ENCODE measurements at regions not wholly inside any gene's neighbourhood (a gene's known extent, or its start where the extent isn't known, plus 50 kb on each side); places are given as distances from the start of the nearest gene placed in this dataset.

DNA sequence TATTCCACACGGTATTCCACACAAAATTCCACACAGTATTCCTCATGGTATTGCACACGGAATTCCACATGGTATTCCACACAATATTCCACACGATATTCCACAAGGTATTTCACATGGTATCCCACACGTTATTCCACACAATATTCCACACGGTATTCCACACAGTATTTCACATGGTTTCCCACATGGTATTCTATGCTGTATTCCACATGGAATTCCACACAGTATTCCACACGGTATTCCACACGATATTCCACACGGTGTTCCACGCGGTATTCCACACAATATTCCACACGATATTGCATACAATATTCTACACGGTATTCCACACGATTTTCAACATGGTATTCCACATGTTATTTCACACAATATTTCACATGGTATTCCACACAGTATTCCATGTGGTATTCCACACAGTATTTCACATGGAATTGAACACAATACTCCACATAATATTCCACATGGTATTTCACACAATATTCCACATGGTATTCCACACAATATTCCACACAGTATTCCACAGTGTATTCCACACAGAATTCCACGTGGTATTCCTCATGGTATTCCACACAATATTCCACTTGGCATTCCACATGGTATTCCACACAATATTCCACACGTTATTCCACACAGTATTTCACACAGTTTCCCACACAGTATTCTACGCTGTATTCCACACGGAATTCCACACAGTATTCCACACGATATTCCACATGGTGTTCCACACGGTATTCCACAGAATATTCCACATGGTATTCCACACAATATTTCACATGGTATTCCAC lies 136.0 kb upstream of the CHST15 start:
- no peak for TF ChIP-seq POLR2A (IDR thresholded peaks at IDR 0.05)
- no peak for DNase-seq (ENCODE audit: low spot score in 2 of 2)
- WGBS, 2 donors = 89 to 90% methylated on average over 19 of the region's 19 CpGs

DNA sequence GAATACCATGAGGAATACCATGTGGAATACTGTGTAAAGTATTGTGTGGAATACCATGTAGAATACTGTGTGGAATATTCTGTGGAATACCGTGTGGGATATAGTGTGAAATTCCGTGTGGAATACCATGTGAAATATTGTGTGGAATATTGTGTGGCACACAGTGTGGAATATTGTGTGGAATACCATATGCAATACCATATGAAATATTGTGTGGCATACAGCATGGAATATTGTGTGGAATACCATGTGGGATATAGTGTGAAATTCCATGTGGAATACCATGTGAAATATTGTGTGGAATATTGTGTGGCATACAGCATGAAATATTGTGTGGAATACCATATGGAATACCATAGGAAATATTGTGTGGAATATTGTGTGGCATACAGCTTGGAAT lies 135.1 kb upstream of the CHST15 start:
- Histone ChIP-seq H3K4me3 (no peak overlapping the region), H3K27me3 (no peaks in the 10 kb centered on the region), H3K9me3 (no peaks in the 10 kb centered on the region), H3K36me3 (no peaks in the 10 kb centered on the region), H3K4me1 (no peaks in the 10 kb centered on the region), H3K27ac (no peak overlapping the region)
- WGBS, 2 donors = 85% methylated on average over 2 of the region's 2 CpGs
- TF ChIP-seq POLR2A (IDR thresholded peaks at IDR 0.05) (no peak), EP300 (IDR thresholded peaks at IDR 0.05) (no peak)
- TF ChIP-seq, protein P1, sequence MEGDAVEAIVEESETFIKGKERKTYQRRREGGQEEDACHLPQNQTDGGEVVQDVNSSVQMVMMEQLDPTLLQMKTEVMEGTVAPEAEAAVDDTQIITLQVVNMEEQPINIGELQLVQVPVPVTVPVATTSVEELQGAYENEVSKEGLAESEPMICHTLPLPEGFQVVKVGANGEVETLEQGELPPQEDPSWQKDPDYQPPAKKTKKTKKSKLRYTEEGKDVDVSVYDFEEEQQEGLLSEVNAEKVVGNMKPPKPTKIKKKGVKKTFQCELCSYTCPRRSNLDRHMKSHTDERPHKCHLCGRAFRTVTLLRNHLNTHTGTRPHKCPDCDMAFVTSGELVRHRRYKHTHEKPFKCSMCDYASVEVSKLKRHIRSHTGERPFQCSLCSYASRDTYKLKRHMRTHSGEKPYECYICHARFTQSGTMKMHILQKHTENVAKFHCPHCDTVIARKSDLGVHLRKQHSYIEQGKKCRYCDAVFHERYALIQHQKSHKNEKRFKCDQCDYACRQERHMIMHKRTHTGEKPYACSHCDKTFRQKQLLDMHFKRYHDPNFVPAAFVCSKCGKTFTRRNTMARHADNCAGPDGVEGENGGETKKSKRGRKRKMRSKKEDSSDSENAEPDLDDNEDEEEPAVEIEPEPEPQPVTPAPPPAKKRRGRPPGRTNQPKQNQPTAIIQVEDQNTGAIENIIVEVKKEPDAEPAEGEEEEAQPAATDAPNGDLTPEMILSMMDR (IDR thresholded peaks at IDR 0.05) = no peak
- no peak for DNase-seq (ENCODE audit: low spot score in 2 of 2)

More for the DNA sequence above, 136.0 kb upstream of the CHST15 start:
- Histone ChIP-seq H3K4me1 (no peaks in the 10 kb centered on the region), H3K9me3 (no peaks in the 10 kb centered on the region), H3K27me3 (no peaks in the 10 kb centered on the region), H3K27ac (no peak overlapping the region), H3K4me3 (no peak overlapping the region), H3K36me3 (no peaks in the 10 kb centered on the region)

DNA sequence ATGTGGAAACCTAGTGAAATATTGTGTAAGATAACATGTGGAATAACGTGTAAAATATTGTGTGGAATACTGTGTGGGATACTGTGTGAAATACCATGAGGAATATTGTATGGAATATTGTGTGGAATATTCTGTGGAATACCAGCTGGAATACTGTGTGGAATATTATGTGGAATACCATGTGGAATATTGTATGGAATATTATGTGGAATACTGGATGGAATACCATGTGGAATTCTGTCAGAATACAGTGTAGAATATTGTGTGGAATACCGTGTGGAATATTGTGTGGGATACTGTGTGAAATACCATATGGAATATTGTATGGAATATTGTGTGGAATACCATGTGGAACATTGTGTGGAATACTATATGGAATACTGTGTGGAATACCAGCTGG lies 134.6 kb upstream of the CHST15 start:
- H3K27ac ChIP-seq = no peak overlapping the region
- no peaks in the 10 kb centered on the region for H3K27me3 ChIP-seq
- no peaks in the 10 kb centered on the region for H3K9me3 ChIP-seq
- no peak for DNase-seq (ENCODE audit: low spot score in 2 of 2)
- WGBS, 2 donors = 91 to 92% methylated on average over 2 of the region's 2 CpGs
- TF ChIP-seq, protein P1 (IDR thresholded peaks at IDR 0.05) = no peak
- TF ChIP-seq EP300 (IDR thresholded peaks at IDR 0.05) (no peak), POLR2A (IDR thresholded peaks at IDR 0.05) (no peak)
- no peaks in the 10 kb centered on the region for H3K36me3 ChIP-seq
- H3K4me1 ChIP-seq = no peaks in the 10 kb centered on the region
- no peak overlapping the region for H3K4me3 ChIP-seq

DNA sequence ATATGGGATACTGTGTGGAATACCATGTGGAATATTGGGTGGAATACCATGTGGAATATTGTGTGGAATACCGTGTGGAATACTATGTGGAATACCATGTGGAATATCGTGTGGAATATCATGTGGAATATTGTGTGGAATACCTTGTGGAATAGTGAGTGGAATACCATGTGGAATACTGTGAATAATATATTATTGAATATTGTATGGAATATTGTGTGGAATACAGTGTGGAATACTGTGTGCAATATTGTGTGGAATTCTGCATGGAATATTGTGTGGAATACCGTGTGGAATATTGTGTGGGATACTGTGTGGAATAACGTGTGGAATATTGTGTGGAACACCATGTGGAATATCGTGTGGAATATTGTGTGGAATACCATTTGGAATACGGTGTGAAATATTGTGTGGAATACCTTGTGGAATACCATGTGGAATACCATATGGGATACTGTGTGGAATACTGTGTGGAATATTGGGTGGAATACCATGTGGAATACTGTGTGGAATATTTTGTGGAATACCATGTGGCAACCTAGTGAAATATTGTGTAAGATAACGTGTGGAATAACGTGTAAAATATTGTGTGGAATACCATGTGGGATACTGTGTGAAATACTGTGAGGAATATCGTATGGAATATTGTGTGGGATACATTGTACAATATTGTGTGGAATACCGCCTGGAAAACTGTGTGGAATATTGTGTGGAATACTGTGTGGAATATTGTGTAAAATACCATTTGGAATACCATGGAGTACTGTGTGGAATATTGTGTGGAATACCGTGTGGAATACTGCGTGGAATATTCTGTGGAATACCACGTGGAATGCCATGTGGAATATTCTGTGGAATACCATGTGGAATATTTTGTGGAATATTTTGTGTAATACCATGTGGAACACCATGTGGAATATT lies 133.9 kb upstream of the CHST15 start:
- Histone ChIP-seq H3K27ac (no peak overlapping the region), H3K4me3 (no peak overlapping the region), H3K27me3 (no peaks in the 10 kb centered on the region), H3K36me3 (no peaks in the 10 kb centered on the region), H3K4me1 (no peaks in the 10 kb centered on the region), H3K9me3 (no peaks in the 10 kb centered on the region)
- WGBS, 2 donors = 70 to 81% methylated on average over 13 of the region's 13 CpGs
- TF ChIP-seq, protein P1 (IDR thresholded peaks at IDR 0.05) = no peak
- TF ChIP-seq POLR2A (IDR thresholded peaks at IDR 0.05) (no peak), EP300 (IDR thresholded peaks at IDR 0.05) (no peak)
- DNase-seq (ENCODE audit: low spot score in 2 of 2) = no peak

DNA sequence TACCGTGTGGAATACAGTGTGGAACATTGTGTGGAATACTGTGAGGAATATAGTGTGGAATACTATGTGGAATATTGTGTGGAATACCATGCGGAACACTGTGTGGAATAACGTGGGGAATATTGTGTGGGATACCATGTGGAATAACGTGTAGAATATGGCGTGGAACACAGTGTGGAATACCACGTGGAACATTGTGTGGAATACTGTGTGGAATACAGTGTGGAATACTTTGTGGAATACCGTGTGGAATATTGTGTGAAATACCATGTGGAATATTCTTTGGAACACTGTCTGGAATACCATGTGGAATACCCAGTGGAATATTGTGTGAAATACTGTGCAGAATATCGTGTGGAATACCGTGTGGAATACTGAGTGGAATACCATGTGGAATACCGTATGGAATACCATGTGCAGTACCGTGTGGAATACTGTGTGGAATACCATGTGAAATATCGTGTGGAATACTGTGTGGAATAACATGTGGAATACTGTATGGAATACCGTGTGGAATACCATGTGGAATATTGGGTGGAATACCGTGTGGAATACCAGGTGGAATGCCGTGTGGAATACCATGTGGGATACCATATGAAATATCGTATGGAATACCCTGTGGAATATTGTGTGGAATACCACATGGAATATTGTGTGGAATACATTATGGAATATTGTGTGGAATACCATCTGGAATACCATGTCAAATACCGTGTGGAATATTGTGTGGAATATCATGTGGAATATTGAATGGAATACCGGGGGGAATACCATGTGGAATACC lies 133.1 kb upstream of the CHST15 start:
- no peak overlapping the region for H3K4me3 ChIP-seq
- TF ChIP-seq EP300 (IDR thresholded peaks at IDR 0.05) = no peak
- TF ChIP-seq, protein P1 (IDR thresholded peaks at IDR 0.05) = no peak
- H3K36me3 ChIP-seq = no peaks in the 10 kb centered on the region
- no peaks in the 10 kb centered on the region for H3K9me3 ChIP-seq
- H3K4me1 ChIP-seq = peaks cover 0 to 8% (median 0%) of the 10 kb centered on the region in 4 donors
- WGBS, 2 donors = 87 to 90% methylated on average over 18 of the region's 18 CpGs
- no peak overlapping the region for H3K27ac ChIP-seq
- no peaks in the 10 kb centered on the region for H3K27me3 ChIP-seq
- no peak for DNase-seq (ENCODE audit: low spot score in 2 of 2)
